ENCODE measurements at regions not wholly inside any gene's neighbourhood (a gene's known extent, or its start where the extent isn't known, plus 50 kb on each side); places are given as distances from the start of the nearest gene placed in this dataset.

- no peak for DNase-seq (ENCODE audit: low read depth)
Measured at GRCh38 chr22:47687776-47688175, 925.3 kb downstream of the TBC1D22A start.

DNA sequence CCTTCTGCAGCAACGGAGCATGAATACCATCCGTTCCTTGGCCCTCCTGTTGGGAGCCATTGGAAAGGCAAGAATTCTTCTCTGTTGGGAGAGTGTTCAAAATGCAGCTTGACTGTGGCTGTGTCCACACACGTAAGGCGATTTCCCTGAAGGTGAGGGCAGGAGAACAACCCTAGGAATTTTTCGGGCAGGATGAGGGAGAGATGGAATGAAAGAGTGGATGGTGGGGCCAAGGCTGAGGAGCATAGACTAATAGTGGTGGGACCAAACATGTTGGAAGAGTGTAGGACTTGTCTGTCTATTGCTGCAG lies 924.9 kb downstream of the TBC1D22A start:
- no peak for DNase-seq (ENCODE audit: low read depth)

DNA sequence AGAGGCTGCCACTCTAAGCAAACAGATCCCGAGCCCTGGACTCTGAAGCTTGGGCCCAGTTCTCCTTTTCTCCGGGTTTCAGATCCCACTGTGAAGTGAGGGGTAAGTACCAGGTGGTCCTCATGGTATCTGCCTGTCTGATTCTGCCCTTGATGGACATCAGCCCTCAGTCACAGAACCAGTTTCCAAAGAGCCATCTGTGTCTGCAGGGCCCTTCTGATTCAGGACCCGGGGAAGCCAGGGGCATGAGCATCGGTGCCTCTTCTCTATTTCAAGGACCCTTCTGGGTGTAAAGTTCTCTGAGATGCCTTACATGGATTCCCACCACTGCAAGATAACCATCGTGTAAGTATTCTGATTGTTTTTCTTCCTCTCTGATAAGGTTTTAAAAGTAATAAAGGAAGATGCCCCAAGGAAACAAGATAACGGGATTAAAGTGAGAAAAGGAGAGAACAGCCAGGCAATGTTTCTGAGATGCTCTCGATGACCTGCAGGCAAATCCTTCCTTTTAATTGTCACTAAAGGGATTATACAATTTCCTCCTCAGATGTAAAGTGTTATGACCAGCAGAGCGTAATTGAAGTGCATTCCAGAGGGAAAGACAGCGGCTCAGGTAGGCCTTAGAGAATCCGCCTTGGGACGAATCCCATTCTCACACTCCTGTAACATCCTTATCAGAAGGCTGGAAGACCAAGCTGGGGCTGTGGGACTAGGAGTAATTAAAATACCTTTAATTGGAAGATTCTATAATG lies 924.3 kb downstream of the TBC1D22A start:
- DNase-seq (ENCODE audit: low read depth) = no peak

DNA sequence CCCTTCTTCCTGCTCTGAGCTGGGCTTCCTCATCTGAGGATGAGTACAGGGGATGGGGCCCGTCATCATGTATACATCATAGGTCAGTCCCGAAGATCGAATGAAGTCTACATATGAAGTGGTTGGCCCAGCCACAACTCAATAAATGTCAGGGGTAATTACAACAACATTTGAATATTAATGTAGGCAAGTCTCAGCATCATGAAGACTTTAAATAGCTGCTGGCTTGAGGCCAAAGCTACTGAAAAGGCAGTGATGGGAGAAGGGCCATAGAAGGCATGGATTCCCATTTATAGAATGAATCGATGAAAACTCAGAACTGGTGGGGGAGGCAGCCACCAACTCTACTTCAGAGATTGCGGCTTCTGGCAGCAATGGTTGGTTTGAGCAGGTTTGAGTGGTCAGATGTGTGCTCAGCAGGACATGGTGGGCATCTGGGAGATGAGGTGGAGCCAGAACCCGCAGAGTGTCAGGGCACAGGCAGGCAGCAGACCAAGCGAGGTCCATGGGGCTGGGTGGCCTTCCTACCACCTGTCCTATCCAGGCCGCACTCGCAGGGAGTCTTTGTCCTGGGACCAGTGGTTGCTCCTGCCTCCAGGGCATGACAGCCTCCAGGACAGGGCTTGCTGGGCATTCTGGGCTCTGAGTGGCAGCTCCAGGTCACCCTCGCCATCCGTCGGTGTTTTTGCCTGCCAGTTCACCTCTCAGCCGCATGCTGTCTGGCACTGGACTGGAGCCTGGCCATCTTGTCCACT lies 919.1 kb downstream of the TBC1D22A start:
- DNase-seq (ENCODE audit: low read depth) = no peak

DNA sequence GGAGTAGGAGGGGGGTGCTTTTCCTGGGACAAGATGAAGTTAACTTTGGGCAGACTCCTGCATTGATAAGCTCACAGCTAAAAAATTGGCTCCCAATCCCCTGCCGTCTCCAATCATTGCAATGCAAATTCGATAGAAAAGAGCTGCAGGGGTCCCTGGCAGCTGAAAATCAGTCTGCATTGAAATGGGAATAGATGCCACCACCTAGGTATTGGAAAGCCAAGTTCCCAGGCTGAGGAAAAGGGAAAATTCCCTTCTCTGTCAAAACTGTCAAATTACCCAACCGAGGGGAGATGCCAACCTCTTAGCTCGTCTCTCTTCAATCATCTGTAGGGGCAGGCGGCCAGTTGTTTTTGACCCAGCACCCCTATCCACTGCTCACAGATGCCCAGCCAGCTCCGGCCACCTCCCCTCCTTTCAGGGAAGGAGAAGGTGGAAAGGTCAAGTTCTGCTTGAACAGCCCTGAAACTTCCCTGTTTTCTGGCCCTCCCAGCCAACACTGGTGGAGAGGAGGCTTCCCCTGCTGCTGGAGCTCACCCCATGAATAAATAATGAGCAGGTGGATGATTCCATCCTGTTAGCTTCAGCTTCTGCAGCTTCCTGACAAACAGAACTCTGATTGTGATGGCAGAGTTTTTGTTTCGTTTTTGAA lies 916.3 kb downstream of the TBC1D22A start:
- no peak for DNase-seq (ENCODE audit: low read depth)

DNA sequence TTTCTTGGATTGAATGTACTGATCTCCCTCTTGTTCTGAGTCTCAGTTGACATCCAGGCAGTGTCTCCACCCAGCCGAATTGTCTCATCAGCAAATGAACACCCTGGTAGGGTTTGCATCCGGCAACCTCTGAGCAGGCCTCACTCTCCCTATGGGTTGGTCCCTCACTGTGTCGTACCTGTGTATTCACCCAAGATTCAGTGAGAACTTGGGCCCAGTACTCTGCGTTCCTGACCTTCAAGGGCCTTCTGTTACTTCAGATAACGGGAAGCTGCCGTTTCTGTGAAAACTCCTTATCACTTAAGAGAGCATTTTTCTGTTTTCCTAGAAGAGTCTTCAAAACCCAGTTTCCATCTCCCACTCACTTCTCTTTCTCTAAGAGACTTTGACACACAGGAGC lies 915.6 kb downstream of the TBC1D22A start:
- DNase-seq (ENCODE audit: low read depth) = no peak

DNA sequence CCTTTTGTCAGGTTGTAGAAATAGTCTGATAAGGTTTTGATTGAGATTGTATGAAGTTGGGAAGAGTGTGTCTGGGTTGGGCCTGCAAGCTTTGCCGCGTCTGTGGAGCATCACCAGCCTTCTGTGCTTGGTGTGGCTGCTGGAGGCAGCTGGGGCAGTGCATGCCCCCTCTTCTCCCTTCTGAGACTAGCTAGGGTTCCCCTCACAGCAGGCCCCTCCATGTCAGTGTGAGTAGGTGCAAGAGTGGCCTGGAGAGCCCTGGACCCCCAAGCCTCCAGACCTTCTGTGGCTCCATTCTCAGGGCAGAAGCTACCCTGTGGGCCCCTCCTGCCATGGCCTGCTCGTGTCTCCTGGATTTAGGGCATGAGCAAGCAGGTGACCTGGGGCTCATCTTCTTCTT lies 914.2 kb downstream of the TBC1D22A start:
- DNase-seq (ENCODE audit: low read depth) = no peak

DNA sequence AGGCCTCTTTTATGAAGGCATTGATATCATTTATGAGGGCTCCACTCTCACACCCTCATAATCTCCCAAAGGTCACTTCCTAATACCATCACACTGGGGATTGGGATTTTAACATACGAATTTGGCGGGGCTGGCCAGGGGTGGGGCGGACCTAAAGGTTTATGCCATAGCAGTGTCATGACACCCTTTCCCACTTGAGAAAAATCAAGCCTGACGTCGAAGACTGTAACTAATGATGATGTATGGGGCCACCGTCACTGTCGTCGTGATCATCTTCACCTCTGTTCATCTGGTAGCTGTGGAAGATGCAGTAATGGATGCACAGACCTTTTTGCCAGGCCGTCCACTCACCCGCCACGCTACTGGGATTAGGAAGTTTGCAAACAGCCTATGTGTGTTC lies 912.1 kb downstream of the TBC1D22A start:
- DNase-seq (ENCODE audit: low read depth) = no peak

DNA sequence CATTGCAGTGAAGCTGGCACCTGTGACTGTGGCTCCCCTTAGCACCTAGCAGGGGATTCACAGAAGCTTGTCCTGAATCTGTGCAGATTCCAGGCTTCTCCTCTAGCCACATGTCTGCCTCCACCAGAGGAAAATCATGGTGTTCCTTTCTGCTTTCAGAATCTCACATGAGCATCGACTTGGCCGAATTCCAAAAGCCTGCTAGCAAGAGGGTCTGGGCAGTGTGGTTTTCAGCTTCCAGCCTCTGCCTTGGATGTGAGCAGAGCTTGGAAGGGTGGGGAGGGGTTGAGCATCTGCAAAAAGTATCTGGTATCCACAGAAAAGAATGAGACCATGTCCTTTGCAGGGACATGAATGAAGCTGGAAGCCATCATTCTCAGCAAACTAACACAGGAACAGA lies 911.1 kb downstream of the TBC1D22A start:
- no peak for DNase-seq (ENCODE audit: low read depth)

DNA sequence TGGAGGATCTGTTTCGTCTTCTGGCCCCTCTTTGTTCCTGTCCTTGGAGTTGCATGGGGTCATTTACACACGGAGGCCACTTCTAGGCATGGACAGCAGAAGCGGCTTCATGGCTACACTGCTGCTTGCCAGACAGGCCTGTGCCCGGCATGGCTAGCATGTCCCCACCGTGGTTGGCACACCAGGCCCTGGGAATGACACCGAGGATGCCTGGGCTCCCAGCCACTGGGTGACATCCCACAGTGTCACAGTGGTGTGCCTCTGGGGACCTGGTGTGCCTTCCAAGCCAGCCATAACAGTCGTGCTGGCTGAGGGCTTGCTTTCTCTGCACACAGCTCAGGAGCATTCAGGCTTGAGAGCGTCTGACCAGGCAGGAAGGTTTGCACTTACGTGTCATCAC lies 910.1 kb downstream of the TBC1D22A start:
- no peak for DNase-seq (ENCODE audit: low read depth)

DNA sequence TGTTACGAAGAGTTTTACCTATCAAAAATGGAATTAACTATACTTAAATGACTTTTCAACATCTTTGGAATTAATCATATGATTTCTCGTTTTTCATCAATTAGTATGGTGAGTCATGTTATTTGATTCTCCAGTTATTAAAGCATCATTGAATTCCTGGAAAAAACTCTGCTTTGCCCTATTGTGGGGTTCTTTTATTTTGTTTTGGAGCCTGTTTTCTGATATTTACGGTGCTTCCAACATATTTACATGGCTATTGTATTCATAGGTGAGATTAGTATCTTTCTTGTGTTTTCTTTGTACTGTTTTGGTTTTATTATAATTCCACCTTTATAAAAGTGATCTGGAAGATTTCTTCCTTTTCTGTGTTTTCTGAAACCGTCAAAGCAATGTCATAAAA lies 902.7 kb downstream of the TBC1D22A start:
- DNase-seq (ENCODE audit: low read depth) = no peak

DNA sequence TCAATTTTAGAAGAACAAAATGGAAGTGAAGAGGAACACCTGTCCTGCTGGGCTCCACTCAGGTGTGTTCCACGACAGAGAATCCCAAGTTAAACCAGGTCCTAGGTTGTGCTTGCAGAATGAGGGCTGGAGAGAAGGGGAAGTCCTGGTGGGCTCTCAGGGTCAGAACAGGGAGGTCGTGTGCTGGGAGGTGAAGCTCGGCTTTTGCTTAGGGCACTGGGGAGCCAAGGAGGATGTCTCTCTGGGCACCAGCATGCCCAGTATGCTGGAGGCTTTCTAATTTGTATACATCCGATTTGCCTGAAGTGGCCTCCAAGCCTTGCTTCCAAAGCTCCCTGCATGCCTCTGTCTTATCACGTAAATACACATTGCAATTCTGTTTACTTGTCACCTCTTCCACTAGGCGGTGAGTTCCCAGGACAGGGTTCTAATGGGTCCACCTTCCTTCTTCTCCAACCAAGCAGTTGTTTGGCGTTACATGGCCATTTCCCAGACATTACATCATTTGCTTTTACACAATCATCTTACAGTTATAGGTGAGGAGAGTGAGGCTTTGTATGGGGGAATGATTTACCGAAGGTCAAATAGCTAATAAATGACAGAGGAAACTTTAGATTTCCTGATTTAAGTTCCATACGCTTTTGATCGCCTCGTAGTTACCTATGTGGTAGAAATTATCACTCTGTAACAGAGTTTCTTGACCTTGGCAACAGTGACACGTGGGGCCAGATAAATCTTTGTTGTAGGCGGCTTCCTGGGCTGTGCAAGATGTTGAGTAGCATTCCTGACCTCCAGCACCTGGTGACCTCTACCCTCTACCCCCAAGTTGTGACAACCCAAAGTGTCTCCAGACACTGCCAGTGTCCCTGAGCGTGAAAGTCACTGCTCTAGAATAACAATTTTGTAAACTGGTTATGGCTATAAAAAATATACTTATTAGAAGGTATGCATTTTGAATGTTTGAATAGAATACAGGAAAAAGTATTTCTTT lies 901.5 kb downstream of the TBC1D22A start:
- no peak for DNase-seq (ENCODE audit: low read depth)

DNA sequence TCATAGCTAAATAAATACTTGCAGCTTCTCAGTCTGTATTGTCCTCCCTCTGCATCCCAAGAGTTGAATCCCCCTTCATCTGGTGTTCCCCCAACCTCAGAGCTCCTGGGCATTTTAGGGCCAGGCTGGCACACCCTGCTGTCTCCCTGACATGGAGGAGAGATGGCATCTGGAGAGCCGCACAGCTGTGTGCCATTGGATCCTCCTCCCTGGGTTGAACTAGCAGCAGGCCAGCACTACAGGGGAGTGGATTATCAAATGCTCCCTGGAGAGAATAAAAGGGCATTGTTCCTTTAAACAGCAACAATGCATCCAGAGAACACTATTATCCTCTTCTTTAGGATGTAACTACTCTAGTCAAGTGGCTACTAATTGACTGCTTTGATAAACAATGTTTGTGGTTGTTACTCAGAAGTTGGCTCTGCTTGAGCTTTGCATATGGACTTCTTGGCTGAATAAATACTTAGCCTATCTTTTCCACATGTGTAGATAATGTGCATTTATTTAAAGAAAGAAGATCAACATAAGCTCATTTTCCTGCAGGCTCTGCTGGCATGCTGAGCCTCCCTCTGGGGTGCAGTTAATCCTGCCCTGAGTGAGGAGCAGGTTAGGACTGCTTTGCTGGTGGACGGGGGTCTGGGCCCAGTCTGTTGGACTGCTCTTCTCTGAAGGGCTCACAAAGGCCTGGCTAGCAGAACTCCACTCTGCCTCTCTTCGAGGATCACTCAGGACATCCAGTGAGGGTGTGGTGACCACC lies 897.2 kb downstream of the TBC1D22A start:
- DNase-seq (ENCODE audit: low read depth) = peak; percentile 6

DNA sequence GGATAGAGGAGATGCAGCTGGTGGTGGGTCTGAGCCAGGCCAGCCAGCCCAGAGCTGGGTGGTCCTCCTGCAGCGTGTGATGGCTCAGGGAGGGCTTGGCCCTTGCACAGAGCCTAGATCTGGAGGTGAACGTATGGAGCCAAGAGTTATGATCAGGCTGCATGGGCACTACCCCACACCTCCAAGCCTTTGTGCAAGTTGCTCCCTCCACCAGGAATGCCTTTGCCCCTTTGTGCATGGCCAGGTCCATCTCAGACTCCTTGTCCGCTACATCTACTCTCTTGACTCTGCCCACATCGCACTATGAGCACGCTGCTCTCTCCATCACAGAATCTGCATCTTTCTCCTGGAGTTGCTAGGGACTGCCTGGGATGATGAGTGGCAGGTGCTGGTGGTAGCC lies 895.7 kb downstream of the TBC1D22A start:
- DNase-seq (ENCODE audit: low read depth) = no peak

GRCh38 chr22:47657224-47657623 lies 894.8 kb downstream of the TBC1D22A start:
- DNase-seq (ENCODE audit: low read depth) = no peak

DNA sequence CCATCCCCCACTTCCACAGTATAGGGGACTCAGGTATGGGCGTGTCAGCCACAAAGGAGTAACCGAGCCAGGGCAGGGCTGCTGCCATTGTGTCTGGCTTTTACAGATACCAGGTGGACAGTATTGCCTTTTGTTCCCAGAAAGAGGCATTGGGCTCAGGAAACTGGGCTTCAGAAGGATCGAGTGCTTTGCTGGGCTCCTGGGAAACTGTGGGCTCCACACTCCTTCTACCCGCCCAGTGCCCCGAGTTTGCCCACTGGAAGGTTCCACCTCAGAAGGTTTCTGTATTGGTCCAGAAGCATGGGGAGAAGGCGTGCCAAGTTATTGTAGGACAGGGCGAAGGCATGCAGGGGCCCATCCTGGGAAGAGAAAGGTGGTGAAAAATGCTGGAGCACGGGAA lies 894.4 kb downstream of the TBC1D22A start:
- no peak for DNase-seq (ENCODE audit: low read depth)

GRCh38 chr22:47655930-47656329 lies 893.5 kb downstream of the TBC1D22A start:
- DNase-seq (ENCODE audit: low read depth) = no peak

DNA sequence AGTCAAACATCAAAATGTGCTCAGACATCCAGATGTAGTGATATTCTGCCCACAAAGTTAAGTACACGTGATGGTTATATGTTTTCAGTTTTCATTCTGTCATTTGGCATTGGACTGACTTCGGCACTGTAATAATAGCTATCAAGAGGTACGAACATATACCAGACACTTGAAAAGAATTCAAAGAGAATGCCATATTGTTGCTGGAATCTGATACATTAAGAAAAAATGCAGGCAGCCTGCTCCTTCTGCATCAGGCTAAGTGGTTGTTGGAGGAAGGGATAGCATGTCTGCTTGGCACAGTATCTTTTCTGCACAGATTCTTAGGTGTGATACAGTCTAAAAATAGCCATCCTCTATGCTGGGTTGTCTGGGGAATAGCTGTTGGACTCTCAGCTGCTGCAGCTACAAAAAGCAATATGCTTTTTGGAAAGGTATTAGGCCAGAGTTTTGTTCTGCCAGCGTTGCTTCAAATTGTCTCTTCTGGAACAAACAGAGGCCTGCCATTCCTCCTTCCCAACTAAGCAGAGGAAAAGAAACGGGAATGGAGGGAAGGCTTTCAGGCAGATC lies 892.6 kb downstream of the TBC1D22A start:
- peak; percentile 28 for DNase-seq (ENCODE audit: low read depth)

DNA sequence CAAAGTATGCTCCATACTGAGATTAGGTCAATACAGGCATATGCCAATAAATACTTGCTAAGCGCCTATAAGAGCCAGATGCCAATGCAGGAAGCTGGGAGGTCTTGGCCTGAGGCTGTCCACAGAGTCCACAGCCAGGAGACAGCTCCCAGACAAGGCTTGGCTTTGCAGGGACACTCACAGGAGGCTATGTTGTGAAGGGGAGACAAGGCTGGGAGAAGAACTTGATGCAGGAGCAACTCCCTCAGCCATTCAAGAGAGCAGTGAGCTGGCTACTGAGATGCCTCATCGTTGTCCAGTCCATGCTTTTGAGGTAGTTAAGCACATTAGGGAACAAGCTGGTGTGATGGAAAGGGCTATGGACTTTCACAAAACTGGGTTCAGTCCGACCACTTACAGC lies 891.5 kb downstream of the TBC1D22A start:
- DNase-seq (ENCODE audit: low read depth) = no peak

GRCh38 chr22:47651216-47651987 lies 889.0 kb downstream of the TBC1D22A start:
- DNase-seq (ENCODE audit: low read depth) = no peak
